Ovary (tissue), 3 donors: ENCODE measurements at regions not wholly inside any gene's neighbourhood (a gene's known extent, or its start where the extent isn't known, plus 50 kb on each side); places are given as distances from the start of the nearest gene placed in this dataset.
"Not testable (repeated sequence)": the region's sequence is repeated elsewhere in the genome, so short reads cannot be mapped to it uniquely, and the experiment has no call there.

Source experiments
- CTCF ChIP-seq, 3 donors: fragments of 450-650 bp in 2 of 3; fragments of 200-600 bp in 1 of 3; IDR thresholded peaks; one replicate each; pipeline versions ENCODE4 v1.5.1 to v1.8.0; 2016 to 2022; ENCODE audit warnings: antibody characterized with exemption in 3 of 3, mild to moderate bottlenecking in 1 of 3
- EP300 ChIP-seq: sonication (generic); formaldehyde crosslinking; IDR thresholded peaks from one replicate; pipeline ENCODE4 v1.6.1; 2017; ENCODE audit warnings: antibody characterized with exemption
- POLR2A ChIP-seq: fragments of 450-650 bp; IDR thresholded peaks from one replicate; pipeline ENCODE4 v1.6.1; 2017; ENCODE audit warnings: antibody characterized with exemption, mild to moderate bottlenecking, moderate library complexity
- donor health status: DM: no; HTN: no; CAD: no.

- not testable (repeated sequence) for TF ChIP-seq EP300; CTCF (IDR thresholded peaks at IDR 0.05); POLR2A
These were observed 58.6 kb upstream of the ANKRD20A1 start for GRCh38 chr9:67800170-67800569.
